ENCODE measurements at regions not wholly inside any gene's neighbourhood (a gene's known extent, or its start where the extent isn't known, plus 50 kb on each side); places are given as distances from the start of the nearest gene placed in this dataset.

DNA sequence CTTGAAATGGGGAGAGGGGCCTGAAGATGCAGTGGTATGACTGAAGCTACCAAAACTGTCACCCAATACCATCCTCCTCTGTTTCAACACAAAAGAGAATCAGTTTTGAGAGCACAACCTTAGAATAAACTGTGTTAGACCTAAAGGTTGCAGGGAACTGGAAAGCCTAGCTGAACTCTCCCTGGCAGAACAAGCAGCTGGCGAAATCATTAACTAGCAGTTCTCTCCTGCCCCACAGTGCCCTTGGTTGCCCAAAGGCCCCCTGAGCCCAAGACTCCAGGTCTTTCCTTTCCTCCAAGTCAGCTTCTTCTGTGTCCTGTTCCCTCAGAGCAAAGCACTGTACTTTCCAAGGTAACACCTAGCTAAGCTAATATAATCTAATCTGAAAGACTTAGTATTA is 135.4 kb upstream of the SLC30A5 start:
- no peak for DNase-seq

DNA sequence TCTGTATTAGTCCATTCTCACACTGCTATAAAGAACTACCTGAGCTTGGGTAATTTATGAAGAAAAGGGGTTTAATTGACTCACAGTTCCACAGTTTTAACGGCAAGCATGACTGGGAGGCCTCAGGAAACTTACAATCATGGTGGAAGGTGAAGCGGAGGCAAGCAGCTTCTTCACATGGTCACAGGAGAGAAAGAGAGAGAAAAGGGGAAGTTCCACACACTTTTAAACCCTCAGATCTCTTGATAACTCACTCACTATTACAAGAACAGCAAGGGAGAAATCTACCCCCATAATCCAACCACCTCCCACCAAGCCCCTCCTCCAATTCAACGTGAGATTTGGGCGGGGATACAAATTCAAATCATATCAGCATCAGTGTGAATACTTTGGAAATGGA is 133.4 kb upstream of the SLC30A5 start:
- DNase-seq = no peak

DNA sequence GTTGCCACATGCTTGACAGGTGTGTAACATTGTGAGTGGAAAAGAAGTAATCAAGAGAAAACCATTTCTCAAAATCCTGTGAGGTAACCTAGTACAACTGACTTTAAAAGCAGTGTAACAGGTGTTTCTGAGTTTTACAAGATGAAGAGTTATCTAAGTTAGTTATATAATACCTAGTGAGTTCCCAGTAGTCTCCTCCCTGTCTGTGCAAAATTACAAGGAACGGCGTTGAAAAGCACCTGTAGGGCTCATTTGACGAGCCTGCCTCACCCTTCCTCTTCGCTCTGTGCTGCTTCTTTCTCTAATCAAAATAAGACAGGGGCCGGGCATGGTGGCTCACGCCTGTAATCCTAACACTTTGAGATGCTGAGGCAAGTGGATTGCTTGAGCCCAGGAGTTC is 132.9 kb upstream of the SLC30A5 start:
- DNase-seq = no peak

DNA sequence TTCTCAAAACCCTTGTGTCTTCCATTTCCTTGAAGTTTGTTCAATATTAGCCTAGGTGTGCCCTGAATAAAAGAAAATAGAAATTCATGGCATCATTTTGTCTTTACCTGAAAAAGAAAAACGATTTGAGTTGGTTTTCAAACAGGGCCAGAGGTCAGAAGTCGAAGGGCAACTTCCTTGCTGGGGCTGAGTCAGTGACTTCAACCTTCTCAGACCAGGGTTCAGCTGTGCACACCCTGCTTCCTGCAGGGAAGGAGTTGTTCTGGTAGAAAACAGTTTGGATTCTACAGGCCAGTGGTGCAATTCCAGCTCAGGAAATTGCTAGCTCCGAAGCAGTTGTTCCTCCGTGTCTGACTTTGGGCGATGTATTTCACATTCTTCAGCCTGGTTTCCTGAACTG is 132.1 kb upstream of the SLC30A5 start:
- no peak for DNase-seq

DNA sequence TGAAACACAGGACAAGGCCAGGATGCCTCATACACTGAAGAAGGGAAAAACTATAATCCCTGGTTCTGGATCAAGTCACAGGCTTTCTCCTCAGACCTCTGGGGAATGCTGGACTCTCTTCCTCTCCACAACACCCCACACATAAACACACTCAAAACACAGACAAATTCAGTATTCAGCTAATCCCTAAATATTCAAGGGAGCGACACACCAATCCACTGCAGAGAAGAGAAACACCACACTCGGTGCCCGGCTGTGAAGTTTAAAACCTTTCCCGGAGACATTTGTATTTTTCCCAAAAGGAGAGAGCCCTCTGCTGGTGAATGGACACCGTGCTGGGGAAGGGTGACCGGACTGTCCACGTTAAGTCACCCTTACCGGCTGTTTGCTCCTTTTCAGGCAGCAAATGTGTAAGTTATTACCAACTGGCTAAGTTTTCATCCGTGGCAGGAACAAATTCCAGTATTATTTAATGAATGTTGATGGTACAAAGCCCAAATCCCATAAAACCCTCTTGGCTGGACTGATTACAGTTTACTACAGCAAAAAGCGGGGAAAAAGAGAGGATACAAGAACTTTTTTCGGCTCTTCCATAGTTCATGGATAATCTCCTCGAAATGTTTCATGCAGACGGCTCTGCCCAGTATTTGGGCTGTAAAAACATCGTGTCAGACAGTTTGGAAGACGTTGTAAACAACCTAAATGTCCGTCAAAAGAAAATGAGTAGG is 130.9 kb upstream of the SLC30A5 start:
- DNase-seq = peak; percentile 25

DNA sequence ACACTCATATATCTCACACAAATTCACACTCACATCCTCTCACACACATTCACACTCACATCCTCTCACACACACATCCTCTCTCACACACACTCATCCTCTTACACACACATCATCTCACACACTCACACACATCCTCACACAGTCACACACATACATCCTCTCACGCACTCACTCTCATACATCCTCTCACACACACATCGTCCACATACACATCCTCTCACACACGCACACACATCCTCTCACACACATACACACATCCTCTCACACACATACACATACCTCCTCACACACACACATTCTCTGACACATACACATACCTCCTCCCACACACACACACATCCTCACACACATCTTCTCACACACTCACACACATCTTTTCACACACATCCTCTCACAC is 129.1 kb upstream of the SLC30A5 start:
- no peak for DNase-seq

DNA sequence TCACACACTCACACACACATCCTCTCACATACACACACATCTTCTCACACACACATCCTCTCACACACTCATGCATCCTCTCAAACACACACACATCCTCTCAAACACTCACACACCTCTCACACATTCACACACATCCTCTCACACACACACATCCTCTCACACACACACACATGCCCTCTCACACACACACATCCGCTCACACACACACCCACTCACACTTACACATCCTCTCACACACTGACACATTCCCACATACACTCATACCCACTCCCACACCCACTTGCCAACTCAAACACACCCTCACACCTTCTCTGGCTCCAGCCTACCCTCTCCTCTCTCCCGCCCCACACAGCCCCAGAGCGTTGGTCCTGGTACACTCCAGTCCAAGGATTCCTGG is 127.9 kb upstream of the SLC30A5 start:
- no peak for DNase-seq

DNA sequence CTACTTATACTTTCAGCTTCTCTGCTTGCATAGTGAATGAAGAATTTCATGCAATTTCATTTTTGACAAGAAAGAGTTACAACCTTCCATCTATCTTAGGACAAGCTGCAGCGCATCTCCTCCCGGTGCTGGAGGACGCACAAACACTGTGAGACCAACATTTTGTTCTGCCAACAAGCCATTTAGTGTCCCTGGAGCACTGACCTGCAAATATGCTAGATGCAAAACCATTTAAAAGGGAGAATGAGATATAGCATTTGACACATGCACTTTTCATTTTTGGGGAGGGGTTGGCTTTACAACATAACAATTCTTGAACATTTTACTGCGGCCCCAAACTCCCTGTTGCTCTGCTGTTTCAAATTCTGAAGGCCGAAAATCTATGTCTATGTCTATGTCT is 127.2 kb upstream of the SLC30A5 start:
- DNase-seq = no peak

DNA sequence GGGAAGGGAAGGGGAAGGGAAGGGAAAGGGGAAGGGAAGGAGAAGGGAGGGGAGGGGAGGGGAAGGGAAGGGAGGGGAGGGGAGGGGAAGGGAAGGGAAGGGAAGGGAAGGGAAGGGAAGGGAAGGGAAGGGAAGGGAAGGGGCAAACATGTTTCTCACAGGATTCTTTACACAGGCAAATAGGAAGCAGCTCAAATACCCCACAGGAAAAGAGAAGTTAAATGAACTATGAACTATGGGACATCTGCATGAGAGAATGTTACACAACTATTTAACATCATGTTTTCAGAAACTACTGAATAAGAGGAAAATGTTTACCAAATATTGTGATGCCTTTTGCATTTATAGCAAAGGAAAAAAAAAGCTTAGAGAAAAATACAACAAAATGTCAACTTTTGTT is 125.4 kb upstream of the SLC30A5 start:
- no peak for DNase-seq

DNA sequence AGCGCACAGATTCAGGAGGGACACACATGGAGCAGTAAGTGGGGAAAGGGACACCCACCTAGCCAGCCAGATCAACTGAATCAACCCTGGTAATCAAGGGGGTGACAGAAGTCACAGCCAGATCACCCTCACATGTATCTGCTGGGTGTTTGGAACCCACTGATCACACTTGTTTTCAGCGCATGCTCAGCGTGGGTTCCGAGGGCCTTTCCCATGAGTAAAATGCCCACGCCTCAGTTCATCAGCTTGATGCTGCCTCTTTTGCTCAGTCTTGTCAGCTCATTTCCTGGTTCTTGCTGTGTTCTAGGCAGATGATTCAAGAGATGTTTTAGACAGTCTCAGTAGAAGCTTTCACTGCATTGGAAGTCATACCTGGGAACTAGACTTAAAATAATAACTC is 123.2 kb upstream of the SLC30A5 start:
- no peak for DNase-seq

DNA sequence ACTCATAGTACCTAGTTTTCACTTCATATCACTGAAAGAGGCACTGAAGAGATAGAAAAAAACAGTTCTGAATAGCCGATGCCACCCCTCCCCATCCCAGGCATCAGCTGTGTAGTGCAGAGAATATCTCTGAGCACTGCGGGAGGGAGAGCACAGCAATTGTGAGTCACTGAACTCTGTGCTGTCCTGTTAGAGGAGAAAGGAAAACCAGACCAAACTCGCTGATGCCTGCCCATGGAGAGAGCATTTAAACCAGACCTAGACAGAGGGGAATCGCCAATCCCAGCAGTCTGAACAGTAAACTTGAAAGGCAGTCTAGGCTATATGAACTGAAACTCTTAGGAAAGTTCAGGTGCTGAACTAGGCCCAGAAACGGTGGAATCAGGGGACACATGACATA is 120.1 kb upstream of the SLC30A5 start:
- no peak for DNase-seq

DNA sequence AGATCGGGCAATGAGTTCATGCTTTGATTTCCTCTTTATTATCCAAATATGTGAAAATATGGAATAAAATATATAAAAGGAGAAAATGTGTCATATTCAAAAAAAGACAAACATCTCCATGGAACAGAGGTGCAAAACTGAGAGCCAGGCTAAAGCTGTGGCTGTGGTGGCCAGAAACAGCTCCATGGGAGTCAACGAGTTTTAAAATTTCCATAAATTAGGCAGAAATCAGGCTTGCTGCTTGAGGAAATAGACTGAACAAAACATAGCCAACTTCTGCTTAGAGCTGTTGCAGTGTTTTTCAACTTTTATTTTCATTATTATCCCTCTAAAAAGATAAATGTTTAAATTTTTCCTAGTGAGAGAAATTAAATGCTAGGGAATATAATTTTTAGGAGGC is 110.8 kb upstream of the SLC30A5 start:
- DNase-seq = no peak

DNA sequence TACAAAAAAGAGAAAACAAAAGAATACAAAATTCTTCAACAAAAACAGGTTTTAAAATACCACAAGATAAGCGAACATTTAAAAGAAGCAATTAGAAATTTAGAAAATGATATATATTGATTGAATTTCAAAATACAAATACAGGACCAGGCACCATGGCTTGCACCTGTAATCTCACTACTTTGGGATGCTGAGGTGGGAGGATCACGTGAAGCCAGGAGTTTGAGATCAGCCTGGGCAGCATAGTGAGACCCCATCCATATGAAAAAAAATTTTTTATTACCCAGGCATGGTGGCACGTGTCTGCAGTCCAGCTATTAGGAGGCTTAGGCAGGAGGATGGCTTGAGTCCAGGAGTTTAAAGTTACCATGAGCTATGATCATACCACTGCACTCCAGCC is 109.9 kb upstream of the SLC30A5 start:
- DNase-seq = no peak

DNA sequence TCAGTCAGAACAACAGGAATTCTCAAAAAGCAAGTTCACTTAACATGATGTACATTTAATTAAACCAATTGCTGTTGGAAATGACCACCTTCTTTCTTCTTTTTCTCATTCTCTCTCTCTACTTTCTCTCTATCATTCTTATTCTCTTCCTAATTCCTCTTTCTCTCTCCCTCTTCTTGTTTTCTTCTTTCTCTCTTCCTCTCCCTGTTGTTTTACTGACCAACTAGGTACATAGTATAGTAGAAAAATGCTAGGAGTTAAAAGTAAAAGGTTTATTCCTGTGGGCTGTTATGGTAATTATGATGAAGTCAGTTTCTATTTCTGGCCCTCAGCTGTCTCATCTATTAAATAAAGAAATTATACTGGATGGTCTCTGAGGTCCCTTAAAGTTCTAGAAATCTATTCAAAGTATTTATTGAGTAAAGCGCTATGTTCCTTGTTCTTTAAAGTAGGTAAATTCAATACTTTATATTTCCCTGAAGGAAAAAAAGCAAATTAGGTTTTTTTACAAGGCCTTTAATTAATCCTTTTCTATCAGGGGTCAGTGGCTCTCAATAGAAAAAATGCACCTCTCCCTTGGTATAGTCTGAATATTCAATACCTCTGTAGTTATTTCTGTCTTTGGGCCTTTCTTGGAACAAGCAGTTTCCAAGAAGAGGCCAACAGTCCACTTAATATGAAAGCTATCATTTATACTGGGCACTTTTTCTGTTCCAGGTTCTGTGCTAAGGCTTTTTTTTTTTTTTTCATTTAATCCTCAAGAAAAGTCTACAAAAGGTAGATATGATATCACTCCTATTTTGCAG is 102.3 kb upstream of the SLC30A5 start:
- DNase-seq = no peak

DNA sequence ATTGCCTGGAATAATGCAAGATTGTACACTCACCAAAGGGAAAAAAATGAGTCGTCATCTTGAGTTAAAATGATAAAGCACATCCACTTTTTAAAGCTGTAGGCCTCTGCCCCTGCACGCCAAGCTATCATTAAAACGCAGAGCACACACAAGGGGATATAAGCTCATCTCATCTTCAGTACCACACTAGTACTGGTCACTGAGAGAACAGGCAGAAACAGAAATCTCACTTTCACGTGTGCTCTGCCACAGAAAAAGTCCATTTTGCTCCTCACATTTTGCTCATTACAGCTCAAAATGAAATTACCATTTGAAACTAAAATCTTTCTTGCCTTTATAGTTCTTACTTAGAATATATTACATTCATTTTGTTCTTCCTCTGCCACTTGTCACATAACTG is 99.2 kb upstream of the SLC30A5 start:
- DNase-seq = no peak

DNA sequence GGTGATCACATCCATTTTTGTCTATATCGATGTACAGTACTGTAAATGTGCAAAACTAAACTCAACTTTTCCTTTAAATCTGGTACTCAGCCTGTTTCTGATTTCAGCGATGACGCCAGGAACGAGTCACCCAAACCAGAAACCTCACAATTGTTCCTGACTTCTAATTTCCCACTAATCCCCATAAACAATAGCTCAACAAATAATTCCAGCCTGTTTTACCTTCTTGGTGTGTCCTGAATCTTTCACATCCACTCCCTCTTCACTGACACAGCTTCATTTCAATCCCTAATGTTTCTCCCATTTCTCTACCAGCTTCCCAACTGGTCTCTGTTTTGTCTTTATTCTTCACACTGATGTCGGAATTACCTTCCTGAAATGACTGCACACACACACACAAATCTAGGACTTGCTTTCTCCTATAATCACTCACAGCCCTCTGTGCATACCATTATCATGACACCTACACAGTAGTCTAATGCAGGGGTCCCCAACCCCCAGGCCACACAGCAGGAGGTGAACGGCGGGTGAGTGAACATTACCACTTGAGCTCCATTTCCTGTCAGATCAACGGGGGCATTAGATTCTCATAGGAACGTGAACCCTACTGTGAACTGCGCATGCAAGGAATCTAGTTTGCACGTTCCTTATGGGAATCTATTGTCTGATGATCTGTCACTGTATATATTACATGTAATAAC is 97.8 kb upstream of the SLC30A5 start:
- no peak for DNase-seq

DNA sequence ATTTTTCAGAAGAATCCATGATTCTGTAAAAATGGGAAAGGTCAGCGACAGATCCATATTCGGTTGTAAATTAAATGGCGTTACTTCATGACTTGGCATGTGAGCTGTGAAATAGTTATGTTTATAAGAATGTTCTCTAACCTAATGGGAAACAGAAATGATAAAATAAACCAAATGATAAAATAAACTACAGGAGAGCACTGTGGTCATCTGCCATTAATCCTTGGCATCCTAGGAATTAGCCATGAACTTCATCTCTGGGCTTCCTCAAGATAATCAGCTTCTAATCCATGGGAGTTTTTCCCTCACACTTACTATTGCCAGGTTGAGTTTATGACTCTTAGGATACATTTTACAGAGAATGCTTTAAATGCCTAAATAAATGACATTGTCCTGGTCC is 94.6 kb upstream of the SLC30A5 start:
- DNase-seq = no peak

DNA sequence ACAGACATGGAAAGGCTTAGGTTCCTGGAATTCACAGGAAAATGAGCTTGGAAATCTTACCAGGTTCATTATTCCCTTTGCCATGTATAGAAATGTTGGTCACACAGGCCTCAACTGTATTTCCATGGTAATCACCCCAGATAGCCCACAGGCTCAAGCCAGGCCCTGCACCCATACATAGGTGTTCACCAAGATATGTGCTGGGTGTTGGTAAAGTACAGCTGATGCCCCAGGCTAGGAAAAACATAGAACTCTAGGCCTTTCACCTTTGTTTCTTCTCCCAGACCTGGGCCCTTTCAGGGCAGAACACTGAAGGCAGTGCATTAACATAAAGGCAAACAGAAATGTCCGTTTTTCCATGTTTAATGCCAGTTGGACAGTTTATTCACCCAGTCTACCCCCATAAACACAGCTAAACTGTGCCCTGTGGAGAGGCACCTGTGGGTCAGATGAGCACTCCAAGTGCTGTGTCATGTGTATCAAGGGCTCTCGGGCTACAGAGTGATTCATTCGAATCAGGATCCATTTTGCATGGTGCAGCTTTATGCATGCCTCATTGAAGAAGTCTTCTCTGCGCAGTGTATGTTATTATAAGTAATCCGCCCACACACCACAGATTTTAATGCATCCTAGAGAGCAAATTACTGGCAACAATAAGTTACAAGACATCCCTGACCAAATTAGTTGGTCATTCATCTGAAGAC is 93.4 kb upstream of the SLC30A5 start:
- DNase-seq = no peak

DNA sequence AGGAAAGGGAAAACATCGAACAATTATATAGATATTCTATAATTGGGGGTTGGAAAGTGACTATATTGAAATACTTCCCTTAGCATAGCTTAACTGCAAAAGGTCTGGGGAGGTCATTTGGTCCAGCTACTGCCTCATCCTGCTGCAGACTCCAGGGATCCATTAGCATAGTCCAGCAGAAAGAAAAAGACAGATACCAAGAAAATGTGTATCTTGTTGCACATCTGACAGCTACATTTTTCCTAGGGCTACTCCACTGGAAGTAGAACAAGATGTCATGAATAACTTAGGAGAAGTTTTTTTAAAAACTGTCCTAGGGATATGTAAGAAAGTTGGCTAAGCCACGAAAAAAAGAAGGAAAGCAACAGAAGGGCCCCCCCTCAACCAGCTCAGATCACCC is 92.9 kb upstream of the SLC30A5 start:
- no peak for DNase-seq

DNA sequence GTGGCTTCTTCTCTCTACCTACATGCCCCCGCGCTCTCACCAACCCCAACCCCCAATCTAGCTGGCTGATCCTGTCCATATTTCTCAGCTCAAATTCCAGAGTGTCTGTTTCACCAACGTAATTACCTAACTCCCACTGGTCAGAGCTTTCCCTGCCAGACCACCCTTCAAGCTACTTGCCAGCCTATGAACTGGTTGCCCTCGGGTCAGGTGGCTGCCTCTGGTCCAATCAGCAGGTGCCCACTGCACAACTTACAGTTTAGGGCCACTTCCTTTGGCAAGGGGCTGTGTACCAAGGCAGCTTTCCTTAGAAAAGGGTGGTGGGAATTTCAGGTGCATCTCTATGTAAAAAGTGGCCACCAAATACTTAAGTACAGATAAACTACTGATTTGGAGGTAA is 92.2 kb upstream of the SLC30A5 start:
- no peak for DNase-seq

DNA sequence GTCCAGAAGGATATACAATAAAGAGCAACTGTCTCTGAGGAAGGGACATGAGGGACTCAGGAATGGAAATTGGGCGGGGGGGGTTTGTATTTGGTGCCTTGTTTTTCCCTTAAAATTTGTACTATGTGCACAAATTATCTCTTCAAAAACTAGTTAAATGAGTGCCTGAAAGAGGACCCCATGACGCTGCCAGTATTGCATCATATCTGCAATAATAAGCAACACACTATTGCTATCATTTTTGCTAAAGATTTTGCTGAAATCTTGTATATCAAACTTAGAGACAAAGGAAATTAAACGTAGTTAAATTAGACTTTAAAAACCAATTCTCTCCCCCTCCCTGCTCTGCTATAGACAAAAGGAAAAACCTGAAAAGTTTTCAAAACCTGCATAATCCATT is 89.7 kb upstream of the SLC30A5 start:
- DNase-seq = no peak

DNA sequence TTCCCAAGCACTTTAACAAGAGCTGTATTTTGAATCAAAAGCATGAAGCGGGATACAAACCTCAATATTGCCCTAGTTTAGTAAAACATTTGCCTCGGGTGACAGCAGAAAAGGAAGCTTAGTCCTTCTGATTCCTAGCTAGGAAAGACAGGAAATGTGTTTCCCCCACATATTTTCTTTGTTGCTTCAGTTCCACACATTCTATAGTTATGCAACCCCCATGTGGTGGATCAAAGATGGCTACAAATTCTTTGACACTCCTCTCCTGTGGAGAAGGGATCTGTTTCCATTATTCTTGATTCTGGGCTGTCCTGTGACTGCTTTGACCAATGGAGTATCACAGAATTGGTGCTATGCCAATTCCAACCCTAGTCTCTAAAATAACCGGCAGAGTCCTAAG is 89.1 kb upstream of the SLC30A5 start:
- no peak for DNase-seq

DNA sequence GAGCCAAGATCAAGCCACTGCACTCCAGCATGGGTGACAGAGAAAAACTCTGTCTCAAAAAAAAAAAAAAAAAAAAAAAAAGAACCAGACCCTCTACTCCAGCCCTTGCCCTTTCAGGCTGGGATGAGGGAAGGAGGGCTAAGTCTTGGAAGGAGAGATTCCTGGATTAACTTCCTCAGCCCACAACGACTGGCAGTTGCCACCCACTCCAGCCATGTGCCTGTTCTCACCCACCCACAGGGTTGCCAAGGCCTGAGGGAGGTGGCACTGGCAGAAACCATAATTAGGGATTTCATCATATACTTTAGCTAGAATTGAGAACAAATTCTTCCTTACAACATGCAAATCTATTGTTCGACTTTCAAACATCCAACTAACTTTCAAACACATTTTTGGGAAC is 87.8 kb upstream of the SLC30A5 start:
- DNase-seq = no peak

DNA sequence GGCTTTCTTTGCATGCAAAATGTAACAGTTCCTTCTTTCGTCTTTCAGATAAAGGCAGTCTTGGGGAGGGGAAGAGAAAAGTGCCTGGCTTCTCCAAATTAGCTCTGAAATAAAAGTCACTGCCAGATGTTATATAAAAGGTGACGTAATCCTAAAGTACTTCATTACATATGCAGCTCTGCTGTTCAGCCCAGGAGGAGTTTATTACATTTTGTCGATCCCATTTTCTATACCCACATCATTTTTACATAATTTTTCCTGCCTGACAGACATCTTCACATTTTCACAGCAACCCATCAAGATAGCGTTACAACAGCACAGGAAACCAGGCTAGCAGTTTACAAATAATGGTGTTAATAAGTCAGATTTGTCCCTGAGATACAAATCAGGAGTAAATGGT is 86.7 kb upstream of the SLC30A5 start:
- DNase-seq = no peak

Measured in NCI-H2029 (cell line).